NCI-H82 treated with DMSO at 0.1 percent for 48 hours (cell line): ENCODE measurements at regions not wholly inside any gene's neighbourhood (a gene's known extent, or its start where the extent isn't known, plus 50 kb on each side); places are given as distances from the start of the nearest gene placed in this dataset.
"Not testable (repeated sequence)": the region's sequence is repeated elsewhere in the genome, so short reads cannot be mapped to it uniquely, and the experiment has no call there.

Experiments used
- DNase-seq: peaks from one replicate; lab custom pipeline; 2025; ENCODE audit not compliant: unreplicated experiment; lab: John Stamatoyannopoulos, UW

DNA sequence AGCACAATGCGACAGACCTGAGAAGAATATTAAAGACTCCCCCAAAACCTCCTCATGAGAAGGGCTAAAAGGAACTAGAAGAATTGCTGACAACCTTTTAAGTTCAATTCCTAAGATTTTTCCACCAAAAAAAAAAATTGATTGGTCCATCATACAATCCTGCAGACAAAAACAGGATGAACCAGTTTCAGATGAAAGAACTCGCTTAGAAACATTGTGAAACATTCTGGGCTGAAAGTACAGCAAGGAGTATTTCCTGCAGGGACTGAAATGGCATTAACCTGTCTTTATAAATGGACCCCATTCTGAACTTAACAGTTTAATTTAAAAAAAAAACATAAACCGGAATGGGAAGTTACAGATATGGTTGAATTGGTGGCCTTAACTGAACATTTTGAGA is 96.0 kb upstream of the FAM174B start:
- DNase-seq: no peak

GRCh38 chr15:92753591-92753990 is 98.0 kb upstream of the FAM174B start:
- DNase-seq: no peak

GRCh38 chr15:92763459-92763858 is 107.9 kb upstream of the FAM174B start:
- no peak for DNase-seq

DNA sequence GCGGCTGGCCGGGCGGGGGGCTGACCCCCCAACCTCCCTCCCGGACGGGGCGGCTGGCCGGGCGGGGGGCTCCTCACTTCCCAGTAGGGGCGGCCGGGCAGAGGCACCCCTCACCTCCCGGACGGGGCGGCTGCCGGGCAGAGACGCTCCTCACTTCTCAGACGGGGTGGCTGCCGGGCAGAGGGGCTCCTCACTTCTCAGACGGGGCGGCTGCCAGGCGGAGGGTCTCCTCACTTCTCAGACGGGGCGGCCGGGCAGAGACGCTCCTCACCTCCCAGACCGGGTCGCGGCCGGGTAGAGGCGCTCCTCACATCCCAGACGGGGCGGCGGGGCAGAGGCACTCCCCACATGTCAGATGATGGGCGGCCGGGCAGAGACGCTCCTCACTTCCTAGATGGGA is 112.6 kb upstream of the FAM174B start:
- not testable (repeated sequence) for DNase-seq

DNA sequence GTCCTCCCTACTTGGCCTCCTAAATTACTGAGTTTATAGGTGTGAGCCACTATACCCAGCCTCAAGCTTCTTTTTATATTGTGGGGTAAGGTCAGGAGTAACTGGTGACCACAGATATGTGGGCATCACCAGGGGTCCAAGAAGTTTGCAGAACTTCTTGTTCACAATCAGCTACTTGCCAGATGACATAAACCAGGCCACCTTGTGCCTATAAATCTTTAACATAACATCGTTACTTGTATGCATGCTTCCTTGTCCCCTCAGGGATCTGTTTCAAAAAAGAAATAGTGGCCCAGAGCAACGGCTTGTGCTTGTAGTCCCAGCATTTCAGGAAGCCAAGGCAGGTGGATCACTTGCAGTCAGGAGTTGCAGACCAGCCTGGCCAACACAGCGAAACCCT is 115.1 kb upstream of the FAM174B start:
- no peak for DNase-seq

DNA sequence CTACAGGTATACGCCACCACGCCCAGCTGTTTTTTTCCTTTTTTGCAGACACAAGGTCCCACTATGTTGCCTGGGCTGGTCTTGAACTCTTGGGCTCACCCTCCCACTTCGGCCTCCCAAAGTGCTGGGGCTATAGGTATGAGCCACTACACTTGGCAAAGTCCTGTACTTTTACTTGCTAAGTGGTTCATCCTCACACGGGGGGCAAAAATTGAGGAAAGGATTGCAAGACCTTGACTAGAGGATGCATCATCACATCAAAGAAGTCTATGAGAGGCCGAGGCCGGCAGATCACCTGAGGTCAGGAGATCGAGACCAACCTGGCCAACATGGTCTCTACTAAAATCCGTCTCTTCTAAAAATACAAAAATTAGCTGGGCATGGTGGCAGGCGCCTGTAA is 116.5 kb upstream of the FAM174B start:
- DNase-seq: no peak

DNA sequence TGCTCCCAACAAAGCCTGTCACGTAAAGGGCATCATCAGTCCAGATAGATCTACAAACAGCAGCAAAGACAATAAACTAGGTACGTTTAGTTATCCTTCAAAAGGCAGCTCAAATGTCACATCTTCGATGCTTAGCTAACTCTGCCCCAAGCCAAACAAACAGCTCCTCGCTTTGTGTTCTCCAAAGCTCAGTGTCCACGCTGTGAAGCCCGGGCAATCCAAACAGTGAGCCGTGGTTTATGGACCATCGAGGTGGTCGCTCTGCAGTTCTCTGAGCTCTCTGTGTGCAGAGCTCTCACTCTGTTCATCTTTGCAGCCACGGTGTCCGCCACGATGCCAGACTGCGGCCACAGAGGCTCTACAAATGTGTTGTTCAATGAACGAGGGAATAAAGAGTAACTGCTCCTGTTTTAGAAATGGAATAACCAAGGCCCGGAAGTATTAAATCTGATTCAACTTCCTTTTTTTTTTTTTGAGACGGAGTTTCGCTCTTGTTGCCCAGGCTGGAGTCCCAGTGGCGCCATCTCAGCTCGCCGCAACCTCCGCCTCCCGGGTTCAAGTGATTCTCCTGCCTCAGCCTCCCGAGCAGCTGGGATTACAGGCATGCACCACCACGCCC is 117.2 kb upstream of the FAM174B start:
- DNase-seq: no peak

- DNase-seq: no peak
Observed at GRCh38 chr15:92773340-92773739, 117.8 kb upstream of the FAM174B start.

- DNase-seq: no peak
Observed at GRCh38 chr15:92779874-92780273, 120.2 kb upstream of the CHD2 start.

DNA sequence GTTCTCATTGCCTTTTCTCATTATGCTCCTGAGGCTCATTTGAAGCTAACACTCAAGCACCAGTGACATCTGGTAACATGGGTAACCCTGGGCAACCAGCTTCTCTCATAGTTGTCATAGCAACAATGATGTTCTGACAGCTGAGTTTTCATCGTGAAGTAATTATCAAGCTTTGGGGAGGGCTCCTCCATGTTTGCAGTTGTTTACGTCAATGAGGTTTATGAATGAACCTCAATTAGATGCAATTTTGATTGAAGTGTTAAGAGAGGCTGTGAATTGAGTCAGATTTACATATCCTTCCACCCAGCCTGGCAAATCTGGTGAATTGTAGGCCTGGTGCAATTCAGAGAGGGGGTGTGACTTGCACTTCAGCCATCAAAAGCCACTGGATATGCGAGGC is 119.3 kb upstream of the CHD2 start:
- DNase-seq: no peak

GRCh38 chr15:92781925-92782453 is 118.1 kb upstream of the CHD2 start:
- DNase-seq: no peak

DNA sequence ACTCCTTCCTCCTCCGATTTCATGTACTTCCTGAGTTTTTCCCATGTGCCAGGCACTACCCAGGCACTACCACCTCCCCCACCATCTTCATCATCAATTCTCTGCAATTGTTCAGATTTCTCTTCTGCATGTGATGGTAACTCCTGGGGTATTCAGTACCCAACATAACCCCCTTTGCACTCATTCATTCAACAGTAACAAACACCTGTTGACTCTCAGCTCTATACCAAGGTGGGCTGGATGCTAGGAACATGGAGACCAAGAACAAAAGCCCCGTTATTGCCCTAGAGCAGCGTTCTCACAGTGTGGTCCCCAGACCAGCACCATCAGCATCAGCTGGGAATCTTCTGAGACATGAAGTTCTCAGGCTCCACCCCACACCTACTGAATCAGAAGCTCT is 113.0 kb upstream of the CHD2 start:
- no peak for DNase-seq

DNA sequence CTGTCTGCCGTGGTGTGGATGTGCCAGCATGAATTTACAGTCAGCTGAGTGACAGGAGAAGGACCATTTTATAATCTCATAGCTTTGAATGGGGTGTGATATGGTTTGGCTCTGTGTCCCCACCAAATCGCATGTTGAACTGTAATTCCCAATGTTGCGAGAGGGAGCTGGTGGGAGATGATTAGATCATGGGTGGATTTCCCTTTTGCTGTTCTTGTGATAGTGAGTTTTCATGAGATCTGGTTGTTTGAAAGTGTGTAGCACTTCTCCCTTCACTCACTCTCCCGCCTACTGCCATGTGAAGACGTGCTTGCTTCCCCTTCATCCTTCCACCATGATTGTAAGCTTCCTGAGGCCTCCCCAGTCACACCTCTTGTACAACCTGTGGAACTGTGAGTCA is 111.9 kb upstream of the CHD2 start:
- no peak for DNase-seq

GRCh38 chr15:92788793-92789192 is 111.3 kb upstream of the CHD2 start:
- not testable (repeated sequence) for DNase-seq

DNA sequence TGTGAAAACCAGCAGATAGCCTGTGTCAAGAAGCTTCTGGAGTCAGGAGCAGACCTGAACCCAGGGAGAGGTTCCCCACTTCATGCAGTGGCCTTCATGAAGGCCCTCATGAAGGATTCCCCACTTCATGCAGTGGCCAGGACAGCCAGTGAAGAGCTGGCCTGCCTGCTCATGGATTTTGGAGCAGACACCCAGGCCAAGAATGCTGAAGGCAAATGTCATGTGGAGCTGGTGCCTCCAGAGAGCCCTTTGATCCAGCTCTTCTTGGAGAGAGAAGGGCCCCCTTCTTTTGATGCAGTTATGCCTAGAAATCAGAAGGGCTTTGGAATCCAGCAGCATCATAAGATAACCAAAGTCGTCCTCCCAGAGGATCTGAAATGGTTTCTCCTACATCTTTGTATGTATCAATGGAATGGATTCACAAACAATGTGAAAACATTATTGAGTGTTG is 103.9 kb upstream of the CHD2 start:
- no peak for DNase-seq

GRCh38 chr15:92797168-92798052 is 102.7 kb upstream of the CHD2 start:
- peak; percentile 54 for DNase-seq

DNA sequence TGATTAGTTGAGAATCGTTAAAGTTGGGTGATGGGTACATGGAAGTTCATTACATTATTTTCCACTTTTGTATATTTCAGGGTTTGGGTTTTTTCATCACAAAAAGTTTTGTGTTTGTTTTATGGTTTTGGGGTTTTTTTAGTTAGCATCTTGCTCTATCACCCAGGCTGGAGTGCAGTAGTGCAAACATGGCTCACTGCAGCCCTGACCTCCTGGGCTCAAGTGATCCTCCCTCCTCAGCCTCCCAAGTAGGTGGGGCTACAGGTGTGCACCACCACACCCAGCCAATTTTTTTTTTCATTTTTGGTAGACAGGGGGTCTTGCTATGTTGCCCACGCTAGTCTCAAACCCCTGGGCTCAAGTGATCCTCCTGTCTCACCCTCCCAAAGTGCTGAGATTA is 100.1 kb upstream of the CHD2 start:
- no peak for DNase-seq

DNA sequence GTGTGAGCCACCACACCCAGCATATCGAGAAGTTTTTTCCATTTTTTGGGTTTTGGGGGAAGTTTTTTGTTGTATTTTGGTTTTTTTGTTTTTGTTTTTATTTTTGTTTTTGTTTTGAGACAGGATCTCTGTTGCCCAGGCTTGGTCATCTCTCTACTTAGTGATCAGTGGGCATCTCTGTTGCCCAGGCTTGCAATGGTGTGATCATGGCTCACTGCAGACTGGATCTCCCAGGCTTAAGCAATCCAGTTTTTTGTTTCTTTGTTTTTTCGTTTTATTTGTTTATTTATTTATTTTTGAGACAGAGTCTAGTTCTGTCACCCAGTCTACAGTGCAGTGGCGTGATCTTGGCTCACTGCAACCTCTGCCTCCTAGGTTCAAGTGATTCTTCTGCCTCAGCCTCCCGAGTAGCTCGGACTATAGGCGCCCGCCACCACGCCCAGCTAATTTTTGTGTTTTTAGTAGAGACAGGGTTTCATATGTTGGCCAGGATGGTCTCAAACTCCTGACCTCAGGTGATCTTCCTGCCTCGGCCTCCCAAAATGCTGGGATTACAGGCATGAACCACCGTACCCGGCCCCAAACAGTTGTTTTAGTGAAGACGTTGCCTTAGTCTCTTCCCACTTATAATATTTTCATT is 99.6 kb upstream of the CHD2 start:
- DNase-seq: not testable (repeated sequence)

- not testable (repeated sequence) for DNase-seq
Observed at GRCh38 chr15:92801056-92801773, 98.9 kb upstream of the CHD2 start.

DNA sequence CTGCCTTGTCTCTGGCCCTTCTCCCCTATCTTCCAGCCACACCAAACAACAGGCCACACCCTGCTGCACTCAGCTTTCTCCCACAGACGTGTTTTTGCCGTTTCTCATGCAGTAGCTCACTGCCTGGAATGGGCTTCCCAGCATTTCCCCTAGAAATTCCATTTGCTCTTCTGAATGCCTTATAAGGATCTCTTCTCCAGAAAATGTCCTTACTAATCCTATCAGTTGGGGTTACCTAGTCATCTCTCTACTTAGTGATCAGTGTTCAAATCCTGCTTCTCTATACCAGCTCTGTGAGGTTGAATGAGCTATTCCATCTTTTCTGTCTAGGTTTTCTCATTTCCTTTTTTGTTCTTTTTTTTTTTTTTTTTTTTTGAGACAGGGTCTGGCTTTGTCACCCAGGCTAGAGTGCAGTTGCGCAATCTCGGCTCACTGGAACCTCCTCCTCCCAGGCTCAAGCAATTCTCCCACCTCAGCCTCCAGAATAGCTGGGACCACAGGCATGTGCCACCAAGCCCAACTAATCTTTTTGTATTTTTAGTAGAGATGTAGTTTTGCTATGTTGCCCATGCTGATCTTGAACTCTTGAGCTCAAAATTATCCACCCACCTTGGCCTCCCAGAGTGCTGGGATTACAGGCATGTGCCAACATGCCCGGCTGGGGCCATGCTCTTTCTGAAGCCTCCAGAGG is 98.2 kb upstream of the CHD2 start:
- DNase-seq: no peak

DNA sequence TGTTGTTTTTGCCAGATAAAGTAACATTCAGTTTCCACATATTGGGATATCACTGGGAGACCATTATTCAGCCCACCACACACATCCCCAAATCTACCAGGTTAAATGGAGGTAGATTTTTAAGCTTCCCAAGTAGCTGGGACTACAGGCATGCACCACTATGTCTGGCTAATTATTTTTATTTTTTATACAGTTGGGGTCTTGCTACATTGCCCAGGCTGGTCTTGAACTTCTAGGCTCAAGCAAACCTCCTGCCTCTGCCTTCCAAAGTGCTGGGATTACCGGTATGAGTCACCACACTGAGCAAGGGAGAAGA is 96.6 kb upstream of the CHD2 start:
- DNase-seq: no peak
